ENCODE measurements at regions not wholly inside any gene's neighbourhood (a gene's known extent, or its start where the extent isn't known, plus 50 kb on each side); places are given as distances from the start of the nearest gene placed in this dataset.

- no peak for TF ChIP-seq PRDM10 (CRISPR knock-in tag; IDR thresholded peaks at IDR 0.05; ENCODE audit: low read depth)
- TF ChIP-seq THAP8 (CRISPR knock-in tag; IDR thresholded peaks at IDR 0.05; ENCODE audit: borderline replicate concordance), result no peak
- TF ChIP-seq HNRNPL (IDR thresholded peaks at IDR 0.05; ENCODE audit: low read depth, low read length), result peak; percentile 57; the same call in 1 of the 2 replicates
- TF ChIP-seq SP4 (CRISPR knock-in tag; IDR thresholded peaks at IDR 0.05), result peak; percentile 29; the same call in 1 of the 2 replicates
- TF ChIP-seq ZBTB37 (CRISPR knock-in tag; IDR thresholded peaks at IDR 0.05), result no peak
- no peak for TF ChIP-seq ZNF773 (CRISPR knock-in tag; IDR thresholded peaks at IDR 0.05; ENCODE audit: borderline replicate concordance)
- no peak for TF ChIP-seq MAFG (CRISPR knock-in tag; IDR thresholded peaks at IDR 0.05)
- peak; percentile 33; the same call in 1 of the 2 replicates for TF ChIP-seq PATZ1 (CRISPR knock-in tag; IDR thresholded peaks at IDR 0.05)
- no peak for TF ChIP-seq GZF1 (CRISPR knock-in tag; IDR thresholded peaks at IDR 0.05)
- TF ChIP-seq SIN3B (IDR thresholded peaks at IDR 0.05; ENCODE audit: low read length), result no peak
- TF ChIP-seq AHR (CRISPR knock-in tag; IDR thresholded peaks at IDR 0.05), result no peak
- TF ChIP-seq NR2C2 (CRISPR knock-in tag; IDR thresholded peaks at IDR 0.05; ENCODE audit: borderline replicate concordance), result peak; percentile 90
- TF ChIP-seq MAX (IDR thresholded peaks at IDR 0.05), result peak; percentile 19
- TF ChIP-seq ZNF720 (CRISPR knock-in tag; IDR thresholded peaks at IDR 0.05), result no peak
- no peak for TF ChIP-seq POGK (CRISPR knock-in tag; conservative IDR thresholded peaks at IDR 0.05)
These were observed 245.2 kb downstream of the SEC14L1 start (continued) for GRCh38 chr17:77385750-77386501.

Measured in HepG2 (cell line).